AG08395 (cell line): ENCODE measurements at regions not wholly inside any gene's neighbourhood (a gene's known extent, or its start where the extent isn't known, plus 50 kb on each side); places are given as distances from the start of the nearest gene placed in this dataset.

Experiments used
- DNase-seq: peaks from one replicate; pipeline ENCODE4 v3.0.0; 2012; ENCODE audit warnings: mixed read lengths, low spot score

- no peak for DNase-seq
Observed at GRCh38 chr1:50292276-50292675, 131.0 kb downstream of the DMRTA2 start.

GRCh38 chr1:50289495-50289894 is 133.7 kb downstream of the DMRTA2 start:
- no peak for DNase-seq

DNA sequence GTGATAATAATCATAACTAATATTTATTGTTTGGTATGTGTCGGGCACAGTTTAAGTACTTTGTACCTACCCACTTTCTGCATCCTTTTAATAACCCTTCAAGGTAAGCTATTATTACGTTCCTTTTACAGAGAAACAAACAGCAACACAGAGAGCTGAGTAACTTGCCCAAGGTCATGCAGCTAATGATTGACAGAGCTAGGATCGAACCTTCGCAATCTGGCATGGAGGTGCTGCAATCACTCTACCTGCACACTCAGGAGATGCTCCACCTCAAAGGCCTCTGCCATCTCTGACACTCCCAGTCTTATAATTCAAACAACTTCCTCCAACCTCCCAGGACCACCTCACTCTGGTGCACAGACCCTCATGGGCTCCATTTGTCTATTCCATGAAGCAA is 137.2 kb downstream of the DMRTA2 start:
- DNase-seq: no peak

GRCh38 chr1:50279622-50280330 is 143.5 kb downstream of the DMRTA2 start:
- peak; percentile 9 for DNase-seq

GRCh38 chr1:50278961-50279360 is 144.3 kb downstream of the DMRTA2 start:
- DNase-seq: no peak

- DNase-seq: no peak
Observed at GRCh38 chr1:50278410-50278809, 144.8 kb downstream of the DMRTA2 start.

DNA sequence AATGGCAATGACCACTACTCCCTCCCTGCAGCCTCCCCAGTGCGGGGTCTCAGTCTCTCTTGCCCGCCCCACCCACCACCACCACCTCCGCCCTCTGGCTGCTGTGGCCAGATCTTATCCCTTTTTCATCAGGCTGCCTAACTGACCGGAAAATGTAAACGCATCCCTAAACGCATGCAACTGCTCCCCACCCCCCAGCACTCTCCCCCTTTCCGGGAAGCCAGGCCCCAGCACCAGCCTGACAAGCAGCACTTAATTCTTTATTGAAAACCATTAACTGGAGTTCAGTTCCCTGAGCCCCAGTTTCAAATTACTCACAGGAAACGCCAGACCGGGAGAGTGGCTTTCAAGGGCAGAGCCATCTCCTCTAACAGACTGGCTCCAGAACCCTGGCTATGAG is 147.7 kb downstream of the DMRTA2 start:
- DNase-seq: no peak

DNA sequence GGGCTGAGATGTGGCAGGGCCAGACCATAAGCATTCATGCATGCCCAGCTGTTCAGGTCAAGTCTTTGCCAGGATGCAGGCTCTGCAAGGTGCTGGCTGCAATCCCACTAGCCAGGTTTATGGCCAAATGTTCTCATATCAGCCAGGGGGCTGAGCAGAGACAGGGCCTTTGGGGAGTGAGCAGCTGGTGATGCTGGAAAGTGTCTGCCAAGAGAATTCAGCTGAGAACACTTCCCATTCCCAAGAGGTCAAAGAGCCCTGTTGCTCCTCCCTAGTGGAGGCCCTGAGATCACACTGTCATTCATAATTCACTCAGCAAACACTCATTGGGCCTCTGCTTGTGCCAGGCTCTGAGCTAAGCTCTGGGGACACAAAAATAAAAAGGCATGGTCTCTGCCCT is 150.3 kb downstream of the DMRTA2 start:
- DNase-seq: no peak

GRCh38 chr1:50271968-50272578 is 151.2 kb downstream of the DMRTA2 start:
- peak; percentile 31 for DNase-seq

GRCh38 chr1:50271337-50271736 is 151.9 kb downstream of the DMRTA2 start:
- DNase-seq: no peak

DNA sequence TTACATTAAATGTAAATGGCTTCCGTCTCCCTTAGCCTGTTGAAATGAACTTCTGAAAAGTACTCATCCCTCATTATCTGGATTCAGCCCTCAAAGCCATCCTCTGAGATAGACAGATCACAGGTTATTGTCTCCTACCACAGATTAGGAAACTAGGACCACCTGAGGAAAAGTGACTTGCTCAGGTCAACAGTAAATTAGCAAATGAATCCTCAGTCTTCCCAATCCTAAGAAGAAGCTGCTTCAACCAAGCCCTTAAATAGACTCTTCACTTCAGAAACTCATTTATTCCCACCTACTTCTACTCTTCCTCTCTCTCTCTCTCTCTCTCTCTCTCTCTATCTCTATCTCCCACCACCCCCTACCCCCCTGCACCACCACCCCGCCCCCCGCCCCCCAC is 152.3 kb downstream of the DMRTA2 start:
- no peak for DNase-seq

- DNase-seq: no peak
Observed at GRCh38 chr1:50268049-50268448, 155.2 kb downstream of the DMRTA2 start.

- no peak for DNase-seq
Observed at GRCh38 chr1:50266509-50266908, 156.7 kb downstream of the DMRTA2 start.

- peak; percentile 6 for DNase-seq
Observed at GRCh38 chr1:50265790-50266314, 157.1 kb downstream of the ELAVL4 start.

DNA sequence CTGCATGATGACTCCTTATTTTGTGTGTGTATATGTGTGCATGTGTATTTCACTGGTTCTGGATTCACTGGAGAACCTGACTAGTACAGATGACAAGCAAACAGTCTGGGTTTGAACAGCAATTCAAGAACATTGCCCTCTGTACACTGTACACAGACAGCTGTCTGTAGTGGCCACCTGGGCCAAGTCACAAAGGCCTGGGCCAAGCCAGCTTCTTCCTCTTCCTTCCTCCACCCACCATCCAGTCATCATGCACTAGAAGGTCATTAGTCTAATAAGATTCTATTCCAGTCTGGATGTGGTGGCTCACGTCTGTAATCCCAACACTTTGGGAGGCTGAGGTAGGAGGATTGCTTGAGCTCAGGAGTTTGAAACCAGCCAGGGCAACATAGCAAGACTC is 155.9 kb downstream of the ELAVL4 start:
- no peak for DNase-seq

GRCh38 chr1:50262436-50262835 is 153.7 kb downstream of the ELAVL4 start:
- DNase-seq: no peak

GRCh38 chr1:50261951-50262350 is 153.2 kb downstream of the ELAVL4 start:
- no peak for DNase-seq

GRCh38 chr1:50257940-50258685 is 149.4 kb downstream of the ELAVL4 start:
- no peak for DNase-seq

DNA sequence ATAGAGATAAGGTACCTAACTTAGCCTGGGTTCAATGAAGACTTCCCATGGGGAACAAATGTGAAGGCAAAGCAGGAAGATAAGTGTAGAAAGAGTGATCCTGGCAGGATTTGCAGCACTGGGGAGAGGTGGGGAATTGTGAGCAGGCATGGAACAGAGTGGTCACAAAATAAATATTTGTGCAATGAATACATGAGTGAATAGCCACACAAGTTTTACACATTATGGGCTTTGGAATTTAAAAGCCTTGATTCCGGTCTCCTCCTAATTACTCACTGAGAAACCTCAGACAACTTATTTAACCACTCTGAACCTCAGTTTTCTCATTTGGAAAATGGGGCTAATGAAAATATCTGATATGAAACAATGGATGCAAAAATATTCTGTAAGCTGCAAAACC is 148.3 kb downstream of the ELAVL4 start:
- DNase-seq: no peak
